ENCODE measurements at regions not wholly inside any gene's neighbourhood (a gene's known extent, or its start where the extent isn't known, plus 50 kb on each side); places are given as distances from the start of the nearest gene placed in this dataset.

DNA sequence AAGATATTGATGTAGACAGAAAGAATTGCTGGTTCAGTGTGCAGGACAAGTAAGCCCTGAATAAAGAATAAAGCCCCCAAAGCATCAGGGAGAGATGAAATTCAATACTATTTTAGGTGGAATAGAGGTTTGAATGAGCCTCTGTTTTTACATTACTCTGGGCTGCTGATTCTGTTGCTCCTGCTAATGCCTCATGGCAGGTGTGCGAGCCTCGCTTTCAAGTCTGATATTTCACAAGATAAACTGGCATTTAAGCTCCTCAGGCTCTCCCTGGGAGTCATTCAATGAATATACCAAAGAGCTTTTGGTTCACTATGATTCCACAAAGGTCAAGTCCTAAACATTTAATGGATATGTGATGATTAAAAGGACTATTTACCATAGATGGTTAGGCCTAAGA, 601.0 kb upstream of the SLC39A10 start:
- Histone ChIP-seq H3K27ac (ENCODE audit: low read length) (no peak overlapping the region), H3K4me1 (ENCODE audit: control insufficient read depth in 1 of 2, extremely low read depth in 1 of 2, insufficient read depth in 2 of 2, low read length in 2 of 2) (no peaks in the 10 kb centered on the region), H3K4me3 (ENCODE audit: control insufficient read depth in 1 of 2, extremely low read depth in 1 of 2, low read length in 1 of 2) (no peak overlapping the region), H3K36me3 (ENCODE audit: control insufficient read depth in 2 of 2, extremely low read depth in 1 of 2, insufficient read depth in 1 of 2, low read length in 1 of 2) (no peaks in the 10 kb centered on the region), H3K9me3 (no peaks in the 10 kb centered on the region), H3K27me3 (replicated peaks in 1 of 2; ENCODE audit: control insufficient read depth in 2 of 2, extremely low read depth in 1 of 2, insufficient read depth in 2 of 2, low read length in 1 of 2) (no peaks in the 10 kb centered on the region)
- ChIA-PET POLR2A (no interaction called here), CTCF (no interaction called here)
- no peak for DNase-seq
- Mint-ChIP-seq H3K27ac (no peak overlapping the region), H3K36me3 (no peaks in the 10 kb centered on the region), H3K9me3 (no peaks in the 10 kb centered on the region), H3K27me3 (no peaks in the 10 kb centered on the region), H3K4me1 (no peaks in the 10 kb centered on the region), H3K4me3 (no peak overlapping the region)
- WGBS (ENCODE audit: insufficient coverage): 100% methylated on average over 2 of the region's 2 CpGs
- no peak for ATAC-seq (replicated peaks in 1 of 4)

DNA sequence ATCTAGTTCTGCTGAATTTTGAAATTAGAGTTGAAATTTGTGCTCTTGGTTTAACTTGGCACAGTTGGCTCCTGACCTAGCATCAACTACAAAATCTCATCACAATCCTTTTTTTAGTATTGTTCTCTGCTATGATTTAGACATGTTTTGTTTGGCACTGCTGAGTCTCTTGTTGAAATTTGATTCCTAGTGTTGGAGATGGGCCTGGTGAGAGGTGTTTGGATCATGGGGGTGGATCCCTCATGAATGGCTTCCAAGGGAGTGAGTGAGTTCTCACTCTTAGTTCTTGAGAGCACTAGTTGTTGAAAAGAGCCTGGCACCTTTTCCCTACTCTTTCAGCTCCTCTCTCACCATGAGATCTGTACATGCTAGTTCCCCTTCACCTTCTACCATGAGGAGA, 605.6 kb upstream of the SLC39A10 start:
- no peak for DNase-seq
- ChIA-PET CTCF (no interaction called here), POLR2A (no interaction called here)
- ATAC-seq (replicated peaks in 1 of 4): no peak
- no peaks in the 10 kb centered on the region for H3K27me3 ChIP-seq (replicated peaks in 1 of 2; ENCODE audit: control insufficient read depth in 2 of 2, extremely low read depth in 1 of 2, insufficient read depth in 2 of 2, low read length in 1 of 2)
- Mint-ChIP-seq H3K4me3 (no peak overlapping the region), H3K27me3 (no peaks in the 10 kb centered on the region), H3K27ac (no peak overlapping the region), H3K36me3 (no peaks in the 10 kb centered on the region), H3K4me1 (no peaks in the 10 kb centered on the region), H3K9me3 (no peaks in the 10 kb centered on the region)
- H3K9me3 ChIP-seq: no peaks in the 10 kb centered on the region
- H3K4me1 ChIP-seq (ENCODE audit: control insufficient read depth in 1 of 2, extremely low read depth in 1 of 2, insufficient read depth in 2 of 2, low read length in 2 of 2): no peaks in the 10 kb centered on the region
- H3K27ac ChIP-seq (ENCODE audit: low read length): no peak overlapping the region
- H3K4me3 ChIP-seq (ENCODE audit: control insufficient read depth in 1 of 2, extremely low read depth in 1 of 2, low read length in 1 of 2): no peak overlapping the region
- H3K36me3 ChIP-seq (ENCODE audit: control insufficient read depth in 2 of 2, extremely low read depth in 1 of 2, insufficient read depth in 1 of 2, low read length in 1 of 2): no peaks in the 10 kb centered on the region

DNA sequence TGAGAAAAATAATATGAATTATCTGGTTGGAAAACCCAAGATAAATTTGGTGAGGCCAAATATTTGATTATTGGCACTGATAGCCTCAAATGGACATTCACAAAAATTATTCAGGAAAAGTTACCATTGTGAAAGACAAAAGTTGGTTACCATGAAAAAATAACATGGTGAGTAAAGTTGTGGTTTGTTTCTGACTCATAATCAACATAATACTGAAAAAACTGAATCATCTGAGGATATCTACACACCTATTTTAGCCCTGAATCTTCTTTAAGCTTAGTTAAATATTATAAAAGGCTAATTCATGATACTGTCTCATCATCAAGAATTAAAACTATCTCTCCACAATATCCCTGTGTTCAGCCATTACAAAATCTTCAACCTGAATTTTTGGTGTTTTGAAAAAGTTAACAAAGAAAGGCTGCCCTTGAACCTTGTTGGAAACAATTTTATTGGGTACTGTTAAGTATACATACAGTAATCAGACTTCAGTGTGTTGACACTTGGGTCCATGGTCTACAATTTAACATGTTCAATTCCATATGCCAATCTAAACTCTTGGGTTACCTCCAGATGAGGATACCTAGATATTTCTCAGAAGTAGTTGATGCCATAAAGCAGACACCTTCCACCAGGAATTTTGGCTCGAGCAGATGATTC, 607.5 kb upstream of the SLC39A10 start:
- no peak overlapping the region for H3K4me3 ChIP-seq (ENCODE audit: control insufficient read depth in 1 of 2, extremely low read depth in 1 of 2, low read length in 1 of 2)
- H3K4me1 ChIP-seq (ENCODE audit: control insufficient read depth in 1 of 2, extremely low read depth in 1 of 2, insufficient read depth in 2 of 2, low read length in 2 of 2): no peaks in the 10 kb centered on the region
- ChIA-PET POLR2A (no interaction called here), CTCF (no interaction called here)
- Mint-ChIP-seq H3K27ac (no peak overlapping the region), H3K4me1 (no peaks in the 10 kb centered on the region), H3K4me3 (no peak overlapping the region), H3K36me3 (no peaks in the 10 kb centered on the region), H3K27me3 (no peaks in the 10 kb centered on the region), H3K9me3 (no peaks in the 10 kb centered on the region)
- H3K36me3 ChIP-seq (ENCODE audit: control insufficient read depth in 2 of 2, extremely low read depth in 1 of 2, insufficient read depth in 1 of 2, low read length in 1 of 2): no peaks in the 10 kb centered on the region
- H3K27me3 ChIP-seq (replicated peaks in 1 of 2; ENCODE audit: control insufficient read depth in 2 of 2, extremely low read depth in 1 of 2, insufficient read depth in 2 of 2, low read length in 1 of 2): no peaks in the 10 kb centered on the region
- no CpG with 5 or more reads among the region's 1 CpG for WGBS (ENCODE audit: insufficient coverage)
- DNase-seq: no peak
- H3K27ac ChIP-seq (ENCODE audit: low read length): no peak overlapping the region
- H3K9me3 ChIP-seq: no peaks in the 10 kb centered on the region
- ATAC-seq (replicated peaks in 1 of 4): no peak

- CTCF ChIA-PET: no interaction called here
These were observed 609.1 kb upstream of the SLC39A10 start for GRCh38 chr2:195047955-195048354.

GRCh38 chr2:195044801-195045200, 612.2 kb upstream of the SLC39A10 start:
- WGBS (ENCODE audit: insufficient coverage): no CpG with 5 or more reads among the region's 1 CpG
- DNase-seq (no peak), ATAC-seq (replicated peaks in 1 of 4) (no peak)
- Mint-ChIP-seq H3K4me1 (no peaks in the 10 kb centered on the region), H3K9me3 (no peaks in the 10 kb centered on the region), H3K36me3 (no peaks in the 10 kb centered on the region), H3K4me3 (no peak overlapping the region), H3K27ac (no peak overlapping the region), H3K27me3 (peaks cover 0 to 4% of the 10 kb centered on the region in 2 donors)
- no peak overlapping the region for H3K4me3 ChIP-seq (ENCODE audit: control insufficient read depth in 1 of 2, extremely low read depth in 1 of 2, low read length in 1 of 2)
- POLR2A ChIA-PET: interaction anchor here in 1 of 2 donors (0.5 kb wide), 1 partner anchor 23 kb away, joined by 3 read pairs; no protein-coding TSS in a partner anchor
- H3K27ac ChIP-seq (ENCODE audit: low read length): no peak overlapping the region
- CTCF ChIA-PET: no interaction called here
- no peaks in the 10 kb centered on the region for H3K36me3 ChIP-seq (ENCODE audit: control insufficient read depth in 2 of 2, extremely low read depth in 1 of 2, insufficient read depth in 1 of 2, low read length in 1 of 2)
- no peaks in the 10 kb centered on the region for H3K27me3 ChIP-seq (replicated peaks in 1 of 2; ENCODE audit: control insufficient read depth in 2 of 2, extremely low read depth in 1 of 2, insufficient read depth in 2 of 2, low read length in 1 of 2)
- H3K4me1 ChIP-seq (ENCODE audit: control insufficient read depth in 1 of 2, extremely low read depth in 1 of 2, insufficient read depth in 2 of 2, low read length in 2 of 2): no peaks in the 10 kb centered on the region
- no peaks in the 10 kb centered on the region for H3K9me3 ChIP-seq

More at GRCh38 chr2:195047955-195048354, 609.1 kb upstream of the SLC39A10 start:
- no peak overlapping the region for H3K4me3 ChIP-seq (ENCODE audit: control insufficient read depth in 1 of 2, extremely low read depth in 1 of 2, low read length in 1 of 2)
- H3K27ac Mint-ChIP-seq: no peak overlapping the region
- H3K9me3 ChIP-seq: no peaks in the 10 kb centered on the region
- no peaks in the 10 kb centered on the region for H3K4me1 Mint-ChIP-seq
- H3K27ac ChIP-seq (ENCODE audit: low read length): no peak overlapping the region
- H3K9me3 Mint-ChIP-seq: no peaks in the 10 kb centered on the region
- H3K4me1 ChIP-seq (ENCODE audit: control insufficient read depth in 1 of 2, extremely low read depth in 1 of 2, insufficient read depth in 2 of 2, low read length in 2 of 2): no peaks in the 10 kb centered on the region
- WGBS (ENCODE audit: insufficient coverage): no CpG with 5 or more reads among the region's 2 CpGs
- H3K36me3 ChIP-seq (ENCODE audit: control insufficient read depth in 2 of 2, extremely low read depth in 1 of 2, insufficient read depth in 1 of 2, low read length in 1 of 2): no peaks in the 10 kb centered on the region
- no peak overlapping the region for H3K4me3 Mint-ChIP-seq
- no peaks in the 10 kb centered on the region for H3K27me3 ChIP-seq (replicated peaks in 1 of 2; ENCODE audit: control insufficient read depth in 2 of 2, extremely low read depth in 1 of 2, insufficient read depth in 2 of 2, low read length in 1 of 2)
- POLR2A ChIA-PET: no interaction called here
- DNase-seq: no peak
- H3K36me3 Mint-ChIP-seq: no peaks in the 10 kb centered on the region
- no peaks in the 10 kb centered on the region for H3K27me3 Mint-ChIP-seq
- no peak for ATAC-seq (replicated peaks in 1 of 4)

DNA sequence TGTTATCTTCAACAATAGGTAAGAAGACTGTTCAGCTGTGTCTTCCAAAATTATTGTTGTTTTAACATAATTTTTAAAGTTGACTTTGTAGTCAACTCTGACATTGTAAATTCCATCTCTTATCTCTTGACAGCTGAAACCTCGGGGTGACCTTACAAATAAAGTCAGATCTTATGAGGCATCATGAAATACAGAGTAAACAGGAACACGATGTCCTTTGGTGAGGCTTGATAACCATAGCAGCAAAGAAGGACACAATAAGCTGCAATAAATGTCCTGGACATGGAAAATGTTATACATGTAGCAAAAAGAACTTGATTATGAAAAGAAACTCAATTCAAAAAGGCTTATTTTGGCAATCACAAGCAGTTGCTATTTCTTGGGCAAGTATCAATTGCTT, 618.9 kb upstream of the SLC39A10 start:
- H3K27ac Mint-ChIP-seq: no peak overlapping the region
- CTCF ChIA-PET: interaction anchor here in 1 of 2 donors (1.5 kb wide), 1 partner anchor 622 kb away, joined by 4 read pairs; no protein-coding TSS in a partner anchor
- Histone ChIP-seq H3K36me3 (ENCODE audit: control insufficient read depth in 2 of 2, extremely low read depth in 1 of 2, insufficient read depth in 1 of 2, low read length in 1 of 2) (no peaks in the 10 kb centered on the region), H3K9me3 (no peaks in the 10 kb centered on the region), H3K4me1 (ENCODE audit: control insufficient read depth in 1 of 2, extremely low read depth in 1 of 2, insufficient read depth in 2 of 2, low read length in 2 of 2) (no peaks in the 10 kb centered on the region), H3K27me3 (replicated peaks in 1 of 2; ENCODE audit: control insufficient read depth in 2 of 2, extremely low read depth in 1 of 2, insufficient read depth in 2 of 2, low read length in 1 of 2) (no peaks in the 10 kb centered on the region), H3K4me3 (ENCODE audit: control insufficient read depth in 1 of 2, extremely low read depth in 1 of 2, low read length in 1 of 2) (no peak overlapping the region), H3K27ac (ENCODE audit: low read length) (no peak overlapping the region)
- DNase-seq (no peak), ATAC-seq (replicated peaks in 1 of 4) (no peak)
- POLR2A ChIA-PET: interaction anchor here in 1 of 2 donors (0.5 kb wide), 1 partner anchor 55 kb away, joined by 5 read pairs; no protein-coding TSS in a partner anchor
- H3K27me3 Mint-ChIP-seq: peaks cover 0 to 4% of the 10 kb centered on the region in 2 donors
- 83% methylated on average over 2 of the region's 2 CpGs for WGBS (ENCODE audit: insufficient coverage)
- H3K36me3 Mint-ChIP-seq: no peaks in the 10 kb centered on the region
- H3K4me3 Mint-ChIP-seq: no peak overlapping the region
- no peaks in the 10 kb centered on the region for H3K9me3 Mint-ChIP-seq
- H3K4me1 Mint-ChIP-seq: no peaks in the 10 kb centered on the region

GRCh38 chr2:195037045-195037444, 620.0 kb upstream of the SLC39A10 start:
- H3K27ac Mint-ChIP-seq: no peak overlapping the region
- ATAC-seq (replicated peaks in 1 of 4) (no peak), DNase-seq (no peak)
- Histone ChIP-seq H3K4me1 (ENCODE audit: control insufficient read depth in 1 of 2, extremely low read depth in 1 of 2, insufficient read depth in 2 of 2, low read length in 2 of 2) (no peaks in the 10 kb centered on the region), H3K9me3 (no peaks in the 10 kb centered on the region), H3K27me3 (replicated peaks in 1 of 2; ENCODE audit: control insufficient read depth in 2 of 2, extremely low read depth in 1 of 2, insufficient read depth in 2 of 2, low read length in 1 of 2) (no peaks in the 10 kb centered on the region), H3K4me3 (ENCODE audit: control insufficient read depth in 1 of 2, extremely low read depth in 1 of 2, low read length in 1 of 2) (no peak overlapping the region), H3K36me3 (ENCODE audit: control insufficient read depth in 2 of 2, extremely low read depth in 1 of 2, insufficient read depth in 1 of 2, low read length in 1 of 2) (no peaks in the 10 kb centered on the region), H3K27ac (ENCODE audit: low read length) (no peak overlapping the region)
- 92% methylated on average over 2 of the region's 2 CpGs for WGBS (ENCODE audit: insufficient coverage)
- no peaks in the 10 kb centered on the region for H3K4me1 Mint-ChIP-seq
- H3K27me3 Mint-ChIP-seq: peaks cover 0 to 4% of the 10 kb centered on the region in 2 donors
- H3K4me3 Mint-ChIP-seq: no peak overlapping the region
- H3K9me3 Mint-ChIP-seq: no peaks in the 10 kb centered on the region
- ChIA-PET CTCF (interaction anchor here in 1 of 2 donors (1.5 kb wide), 1 partner anchor 623 kb away, joined by 4 read pairs; no protein-coding TSS in a partner anchor), POLR2A (no interaction called here)
- H3K36me3 Mint-ChIP-seq: no peaks in the 10 kb centered on the region

All from T-cell (primary cell).